GM06990 (cell line): ENCODE measurements at regions not wholly inside any gene's neighbourhood (a gene's known extent, or its start where the extent isn't known, plus 50 kb on each side); places are given as distances from the start of the nearest gene placed in this dataset.

ENCODE experiments used
- DNase-seq: peaks from one replicate; pipeline ENCODE4 v3.0.0-alpha.2; 2011; ENCODE audit not compliant: insufficient read length; ENCODE audit errors: extremely low read depth
- H3K27me3 ChIP-seq: replicated peaks from 2 replicates; pipeline ENCODE4 v1.6.0; 2011; ENCODE audit warnings: low read length; ENCODE audit not compliant: control insufficient read depth, insufficient read depth
- H3K36me3 ChIP-seq: 2 replicates; pipeline ENCODE4 v1.5.1; 2011; ENCODE audit warnings: low read length; ENCODE audit not compliant: control insufficient read depth, insufficient read depth
- H3K4me3 ChIP-seq: replicated peaks from 2 replicates; pipeline ENCODE4 v1.5.1; 2011; ENCODE audit warnings: low read depth, mild to moderate bottlenecking, control low read depth, low read length
- CTCF ChIP-seq: IDR thresholded peaks from 2 replicates; pipeline ENCODE4 v1.5.1; 2011; ENCODE audit warnings: low read length, control low read depth, mild to moderate bottlenecking, inconsistent platforms; ENCODE audit not compliant: insufficient read depth, poor library complexity, severe bottlenecking

- Histone ChIP-seq H3K27me3 (no peaks in the 10 kb centered on the region), H3K36me3 (no peaks in the 10 kb centered on the region), H3K4me3 (no peak overlapping the region)
- DNase-seq, result no peak
- no peak for TF ChIP-seq CTCF
Measured at GRCh38 chr4:110395421-110395820, 80.5 kb upstream of the ENPEP start.

DNA sequence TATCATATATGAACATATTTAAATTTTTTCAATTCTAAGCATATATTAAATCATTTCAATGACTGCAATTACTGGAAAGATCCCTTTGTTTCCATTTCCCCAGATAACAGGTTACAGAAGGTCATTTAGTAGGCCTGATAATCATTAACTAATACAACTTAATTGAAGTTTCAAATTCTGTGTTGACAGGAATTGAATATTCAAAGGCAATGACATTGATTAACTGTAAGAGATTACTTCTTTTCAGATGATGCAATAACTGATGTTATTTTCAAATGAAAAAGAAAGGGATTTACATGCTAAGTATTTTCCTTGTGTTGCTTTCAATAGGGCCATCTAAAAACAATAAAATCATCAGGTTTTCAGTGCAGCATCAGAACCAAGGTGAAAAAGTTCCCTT lies 81.1 kb upstream of the ENPEP start:
- H3K4me3 ChIP-seq, result no peak overlapping the region
- no peak for TF ChIP-seq CTCF
- DNase-seq, result no peak
- H3K27me3 ChIP-seq, result no peaks in the 10 kb centered on the region
- H3K36me3 ChIP-seq, result no peaks in the 10 kb centered on the region

DNA sequence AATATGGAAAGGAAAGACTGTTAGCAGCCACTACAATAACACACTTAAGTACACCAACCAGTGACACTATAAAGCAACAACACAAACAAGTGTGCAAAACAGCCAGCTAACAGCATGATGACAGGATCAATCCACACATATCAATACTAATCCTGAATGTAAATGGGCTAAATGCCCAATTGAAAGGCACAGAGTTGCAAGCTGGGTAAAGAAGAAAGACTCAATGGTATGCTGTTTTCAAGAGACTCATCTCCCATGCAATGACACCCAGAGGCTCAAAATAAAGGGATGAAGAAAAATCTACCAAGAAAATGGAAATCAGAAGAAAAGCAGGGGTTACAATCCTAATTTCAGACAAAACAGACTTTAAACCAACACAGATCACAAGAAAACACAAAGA lies 94.2 kb upstream of the ENPEP start:
- H3K36me3 ChIP-seq, result no peaks in the 10 kb centered on the region
- TF ChIP-seq CTCF, result no peak

DNA sequence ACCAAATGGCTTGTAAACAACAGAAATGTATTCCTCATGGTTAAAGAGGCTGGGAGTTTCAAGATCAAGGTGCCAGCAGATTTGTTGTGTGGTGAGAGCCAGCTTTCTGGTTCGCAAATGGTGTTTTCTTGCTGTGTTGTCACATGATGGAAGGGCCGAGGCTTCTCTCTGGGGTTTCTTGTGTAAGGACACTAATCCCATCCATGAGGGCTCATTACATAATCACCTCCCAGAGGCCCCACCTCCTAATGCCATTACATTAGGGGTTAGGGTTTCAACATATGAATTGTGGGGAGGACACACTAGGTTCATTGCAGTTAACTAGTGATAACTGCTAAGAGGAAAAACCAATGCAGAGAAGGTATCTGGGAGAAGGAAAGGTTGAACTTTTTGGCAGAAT lies 103.5 kb upstream of the ENPEP start:
- no peak for DNase-seq
- no peak for TF ChIP-seq CTCF
- Histone ChIP-seq H3K4me3 (no peak overlapping the region), H3K36me3 (no peaks in the 10 kb centered on the region), H3K27me3 (no peaks in the 10 kb centered on the region)

More for the DNA sequence above, 94.2 kb upstream of the ENPEP start:
- DNase-seq, result no peak
- no peaks in the 10 kb centered on the region for H3K27me3 ChIP-seq
- H3K4me3 ChIP-seq, result no peak overlapping the region

GRCh38 chr4:110371016-110371770 lies 104.8 kb upstream of the ENPEP start:
- Histone ChIP-seq H3K4me3 (no peak overlapping the region), H3K36me3 (no peaks in the 10 kb centered on the region), H3K27me3 (no peaks in the 10 kb centered on the region)
- DNase-seq, result no peak
- no peak for TF ChIP-seq CTCF

DNA sequence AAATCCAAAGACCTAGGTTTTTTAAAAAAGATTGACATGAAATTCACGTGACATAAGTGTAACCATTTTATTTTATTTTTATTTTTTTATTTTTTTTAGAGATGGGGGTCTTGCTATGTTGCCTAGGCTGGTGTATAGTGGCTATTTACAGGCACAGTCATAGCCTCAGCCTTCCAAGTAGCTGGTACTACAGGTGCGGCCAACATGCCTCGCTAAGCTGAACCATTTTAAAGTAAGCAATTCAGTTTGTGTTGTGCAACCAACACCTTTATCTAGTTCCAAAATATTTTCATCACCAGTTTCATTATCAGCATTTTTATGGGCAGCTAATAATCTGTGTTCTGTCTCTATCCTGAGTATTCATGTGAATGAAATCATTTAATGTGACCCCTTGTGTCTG lies 107.5 kb upstream of the ENPEP start:
- no peak overlapping the region for H3K4me3 ChIP-seq
- H3K27me3 ChIP-seq, result no peaks in the 10 kb centered on the region
- no peaks in the 10 kb centered on the region for H3K36me3 ChIP-seq
- no peak for DNase-seq
- TF ChIP-seq CTCF, result no peak
